GM18858 (cell line): ENCODE measurements at regions not wholly inside any gene's neighbourhood (a gene's known extent, or its start where the extent isn't known, plus 50 kb on each side); places are given as distances from the start of the nearest gene placed in this dataset.
"Not testable (repeated sequence)": the region's sequence is repeated elsewhere in the genome, so short reads cannot be mapped to it uniquely, and the experiment has no call there.

Experiments
- ATAC-seq: cut with Tn5 transposase; IDR thresholded peaks from one replicate; pipeline ENCODE4 v1.9.1; 2021; ENCODE audit not compliant: unreplicated experiment

DNA sequence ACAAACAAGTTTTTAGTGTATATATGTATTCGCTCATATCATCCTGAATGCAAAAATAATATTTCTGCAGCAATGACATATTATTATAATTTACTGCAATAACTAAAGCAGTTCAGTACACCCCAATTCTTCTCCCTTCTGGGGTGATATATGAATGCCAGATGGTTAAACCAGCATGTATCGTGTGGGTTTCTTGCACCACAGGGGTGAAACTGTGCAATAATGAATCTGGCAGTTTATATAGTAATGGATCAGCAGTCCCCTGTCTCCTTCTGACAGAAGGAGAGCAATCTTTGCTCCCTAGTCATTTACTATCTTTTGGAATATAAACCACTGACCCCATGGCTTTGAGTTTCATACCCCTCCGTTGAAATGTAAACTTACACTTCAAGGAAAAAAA, 228.6 kb upstream of the KLHL1 start:
- ATAC-seq, result no peak

DNA sequence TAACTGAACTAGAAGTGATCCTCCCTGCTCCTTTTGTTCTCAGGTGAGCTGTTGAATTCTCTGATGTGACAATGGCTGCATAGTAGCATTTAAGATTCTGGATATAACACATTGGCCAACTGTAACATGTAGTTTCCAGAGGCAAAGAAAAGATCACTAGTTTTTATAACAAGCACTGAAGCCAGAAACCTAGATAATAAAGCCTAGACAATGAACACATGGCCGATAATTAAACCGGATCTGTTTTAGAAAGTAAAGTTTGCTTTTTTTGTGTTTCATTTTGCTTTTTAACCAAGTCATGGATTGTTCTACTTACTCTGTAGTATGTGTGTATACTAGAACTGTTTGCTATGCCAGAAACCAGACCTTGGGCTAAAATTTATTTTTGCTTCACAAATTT, 225.5 kb upstream of the KLHL1 start:
- ATAC-seq, result no peak

DNA sequence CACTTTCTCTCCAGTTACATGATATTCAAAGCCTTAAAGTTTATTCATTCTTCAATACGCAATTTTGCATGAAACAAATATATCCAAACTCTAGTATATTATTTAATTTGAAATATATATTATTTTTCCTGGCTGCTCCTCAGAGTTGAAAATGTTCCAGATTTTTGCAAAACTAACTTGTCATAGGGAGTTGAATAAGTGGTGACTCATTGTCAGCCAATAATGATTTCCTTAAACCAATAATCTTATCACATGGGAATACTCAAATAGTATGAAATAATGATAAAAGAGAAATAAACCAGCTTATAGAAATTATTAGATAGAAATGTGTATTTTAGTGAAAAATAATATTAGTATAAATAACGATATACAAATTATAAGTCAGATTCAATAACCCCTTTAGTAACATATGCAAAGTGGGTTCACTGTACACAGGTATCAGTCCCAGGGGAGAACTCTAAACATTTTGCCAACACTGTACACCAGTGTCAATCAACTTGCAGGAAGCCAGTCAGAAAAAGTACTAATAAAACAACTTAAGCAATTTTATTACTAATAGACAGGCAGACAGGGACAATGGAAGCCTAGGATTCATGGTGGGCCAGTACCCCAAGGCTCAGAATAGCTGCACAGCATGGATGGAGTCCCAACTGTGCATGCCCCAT, 222.6 kb upstream of the KLHL1 start:
- no peak for ATAC-seq

DNA sequence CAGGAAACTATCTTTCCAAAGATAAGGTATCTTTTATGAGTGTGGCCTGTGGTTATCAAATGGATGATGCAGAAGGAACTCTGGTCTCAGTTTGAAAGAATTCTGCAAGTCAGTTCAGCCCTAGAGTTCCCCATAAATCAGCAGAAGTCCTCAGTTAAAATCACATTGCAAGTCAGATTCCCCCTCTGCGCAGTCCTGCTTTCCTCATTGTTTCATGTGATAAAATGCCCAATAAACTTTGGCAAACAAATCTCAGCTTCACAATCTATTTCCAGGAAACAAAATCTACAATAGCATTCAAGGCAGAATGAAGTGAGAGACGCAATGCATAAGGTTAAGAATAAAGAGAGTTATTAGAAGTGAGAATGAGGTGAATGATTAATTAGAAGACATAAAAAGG, 216.3 kb upstream of the KLHL1 start:
- no peak for ATAC-seq

GRCh38 chr13:70311191-70311590, 202.9 kb upstream of the KLHL1 start:
- no peak for ATAC-seq

- no peak for ATAC-seq
Measured at GRCh38 chr13:70310396-70311119, 202.3 kb upstream of the KLHL1 start.

- ATAC-seq, result no peak
Measured at GRCh38 chr13:70297189-70297616, 189.0 kb upstream of the KLHL1 start.

DNA sequence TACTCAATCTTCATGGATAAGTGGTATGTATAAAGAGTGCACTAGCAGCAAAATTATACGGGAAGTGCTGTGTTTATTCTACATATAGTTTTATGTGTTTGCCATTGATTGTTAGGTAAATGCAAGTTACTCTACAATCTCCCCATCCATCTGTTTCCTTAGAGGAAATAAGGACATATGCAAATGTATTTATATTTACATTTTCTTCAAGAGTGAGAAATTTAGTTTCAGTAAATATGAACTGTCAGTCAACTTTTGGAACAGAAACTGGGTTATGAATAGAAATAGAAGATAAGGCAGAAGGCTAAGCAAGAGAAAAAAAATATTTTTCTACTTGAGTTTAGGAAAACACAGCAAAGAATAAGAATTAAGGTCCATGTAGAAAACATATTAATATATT, 176.1 kb upstream of the KLHL1 start:
- ATAC-seq, result no peak

DNA sequence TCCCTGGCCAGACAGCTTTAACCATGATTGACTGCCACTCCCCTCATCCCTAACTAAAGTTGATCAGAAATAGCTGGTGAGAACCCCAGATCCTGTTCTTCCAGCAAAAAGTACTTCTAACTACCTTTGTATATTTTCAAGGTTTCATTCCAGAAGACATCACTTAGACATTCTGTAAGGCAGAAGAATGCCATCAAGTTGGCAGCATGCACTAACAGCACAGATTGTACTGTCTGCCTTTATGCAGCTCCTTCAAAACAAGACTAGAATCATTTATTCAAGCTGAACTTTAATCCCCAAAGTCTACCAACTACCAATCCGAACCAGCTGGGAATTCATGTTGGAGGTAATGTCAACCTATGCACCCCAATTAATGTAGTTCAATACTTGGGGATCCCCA, 167.6 kb upstream of the KLHL1 start:
- ATAC-seq, result no peak

GRCh38 chr13:70255406-70255991, 147.2 kb upstream of the KLHL1 start:
- ATAC-seq, result no peak

DNA sequence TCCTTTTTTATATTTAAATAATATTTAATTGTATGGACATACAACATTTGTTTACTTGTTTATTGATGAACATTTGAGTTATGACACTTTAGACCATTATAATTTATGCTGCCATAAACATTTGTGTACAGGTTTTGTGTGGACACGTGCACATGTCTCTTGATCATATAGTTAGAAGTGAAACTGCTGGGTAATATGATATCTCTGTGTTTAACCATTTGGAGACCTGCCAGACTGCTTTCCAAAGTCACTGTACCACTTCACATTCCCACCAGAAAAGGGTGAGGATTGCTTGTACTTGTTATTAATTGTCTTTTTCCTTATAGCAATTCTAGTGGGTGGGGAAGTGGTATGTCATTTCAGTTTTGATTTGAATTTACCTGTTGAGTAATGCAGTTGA, 145.6 kb upstream of the KLHL1 start:
- no peak for ATAC-seq

- ATAC-seq, result no peak
Measured at GRCh38 chr13:70253411-70253810, 145.2 kb upstream of the KLHL1 start.

GRCh38 chr13:70249332-70250064, 141.2 kb upstream of the KLHL1 start:
- no peak for ATAC-seq

- no peak for ATAC-seq
Measured at GRCh38 chr13:70237131-70237530, 128.9 kb upstream of the KLHL1 start.

GRCh38 chr13:70235565-70235964, 127.3 kb upstream of the KLHL1 start:
- ATAC-seq, result no peak

DNA sequence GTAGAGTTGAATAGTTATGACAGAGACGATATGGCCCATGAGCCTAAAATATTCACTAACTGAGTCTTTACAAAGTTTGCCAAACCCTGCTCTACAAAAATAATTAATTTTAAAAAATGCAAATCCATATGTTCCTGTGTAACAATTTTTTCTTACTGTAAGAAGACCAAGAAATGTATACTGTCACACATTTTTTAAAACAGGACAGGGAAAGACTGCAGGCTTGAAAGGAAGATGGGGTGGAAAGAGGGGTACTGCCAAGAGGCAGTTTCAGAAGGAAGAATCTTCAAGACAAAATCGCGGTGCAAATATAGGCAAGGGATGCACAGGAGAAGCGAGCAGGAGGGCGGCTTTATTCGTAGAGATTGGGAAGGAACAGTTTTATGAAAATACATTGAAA, 115.7 kb upstream of the KLHL1 start:
- ATAC-seq, result no peak

DNA sequence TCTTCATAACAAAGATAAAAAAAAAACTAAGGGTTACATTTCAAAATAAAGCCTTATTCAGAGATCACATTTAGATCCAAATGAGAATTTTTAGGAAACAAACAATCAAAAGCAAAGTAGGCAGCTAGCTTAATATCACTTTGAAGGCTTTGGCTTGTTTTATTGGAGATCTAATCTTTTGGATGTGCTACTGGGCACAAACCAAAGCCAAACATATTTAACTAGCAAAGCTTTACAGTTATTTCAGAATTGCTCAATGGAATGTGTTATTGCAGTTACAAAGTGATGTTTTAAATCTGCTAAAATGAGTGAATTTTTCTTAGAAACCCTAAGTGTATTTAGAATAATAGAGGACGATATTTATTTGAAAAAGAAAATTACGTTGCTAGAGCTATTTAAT, 114.7 kb upstream of the KLHL1 start:
- no peak for ATAC-seq

DNA sequence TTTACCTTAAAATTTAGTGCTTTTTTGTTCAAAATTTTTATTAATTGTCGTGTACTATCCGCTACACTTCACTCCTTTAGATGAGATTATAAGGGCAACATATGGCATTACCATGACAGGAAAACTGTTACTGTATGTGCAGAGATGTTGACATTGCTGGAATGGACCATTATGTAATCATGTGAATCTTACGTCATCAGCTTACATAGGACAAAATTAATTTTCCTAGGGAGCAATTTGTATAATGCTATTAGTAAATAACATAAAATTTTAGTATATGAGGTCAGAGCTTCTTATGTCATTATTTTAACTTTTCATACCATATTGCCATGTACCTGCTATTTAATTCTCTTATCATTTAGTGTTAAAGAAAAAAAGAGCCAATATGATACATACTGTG, 110.4 kb upstream of the KLHL1 start:
- ATAC-seq, result no peak

DNA sequence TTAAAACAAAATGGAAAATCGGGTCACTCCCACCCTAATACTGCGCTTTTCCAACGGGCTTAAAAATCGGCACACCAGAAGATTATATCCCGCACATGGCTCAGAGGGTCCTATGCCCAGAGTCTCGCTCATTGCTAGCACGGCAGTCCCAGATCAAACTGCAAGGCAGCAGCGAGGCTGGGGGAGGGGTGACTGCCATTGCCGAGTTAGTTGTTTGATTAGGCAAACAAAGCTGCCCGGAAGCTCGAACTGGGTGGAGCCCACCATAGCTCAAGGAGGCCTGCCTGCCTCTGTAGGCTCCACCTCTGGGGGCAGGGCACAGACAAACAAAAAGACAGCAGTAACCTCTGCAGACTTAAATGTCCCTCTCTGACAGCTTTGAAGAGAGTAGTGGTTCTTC, 100.7 kb upstream of the KLHL1 start:
- ATAC-seq, result not testable (repeated sequence)

GRCh38 chr13:70206671-70207070, 98.4 kb upstream of the KLHL1 start:
- no peak for ATAC-seq

DNA sequence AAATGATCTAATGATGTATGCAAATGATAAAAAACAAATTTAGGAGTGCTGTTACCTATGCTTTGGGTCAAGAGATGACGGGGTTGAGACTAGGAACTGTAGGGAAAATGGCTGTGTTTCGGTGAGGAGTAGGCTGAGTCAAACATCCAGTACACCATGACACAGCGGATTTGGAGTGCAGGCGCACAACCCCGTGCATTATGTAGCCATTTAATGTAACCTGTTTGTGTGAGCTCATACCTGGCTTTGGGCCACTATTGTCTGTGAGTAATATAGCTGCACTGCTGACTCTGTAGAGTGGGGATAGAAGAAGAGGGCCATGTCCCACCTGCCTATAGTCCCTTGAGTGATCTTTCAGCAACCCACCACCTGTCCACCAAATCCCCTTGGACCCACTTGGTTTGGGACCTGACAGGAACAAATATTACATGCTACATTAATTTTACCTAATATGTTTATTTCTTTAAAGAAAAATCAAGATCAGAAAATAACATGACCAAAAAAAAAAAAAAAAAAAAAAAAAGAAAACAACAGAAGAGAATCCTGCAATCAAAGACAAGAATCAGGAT, 95.5 kb upstream of the KLHL1 start:
- ATAC-seq, result no peak
